Pancreas (tissue), 10 donors: ENCODE measurements at regions not wholly inside any gene's neighbourhood (a gene's known extent, or its start where the extent isn't known, plus 50 kb on each side); places are given as distances from the start of the nearest gene placed in this dataset.

ENCODE experiments used
- ATAC-seq, 4 donors: fragments of 200-7000 bp; cut with Tn5 transposase; one replicate each; pipeline versions ENCODE4 v1.8.0 to v1.9.1; 2020; ENCODE audit warnings: mild to moderate bottlenecking in 4 of 4, moderate library complexity in 4 of 4
- DNase-seq, 6 donors: peaks; one replicate each; pipeline ENCODE4 v3.0.0-alpha.2; 2020
- FAIRE-seq: peaks from 2 replicates; lab custom pipeline; 2012; peaks lifted over from hg19 to GRCh38; lab: Jason Lieb, UNC
- H3K27ac ChIP-seq, 4 donors: fragments of 200-600 bp; sonication (generic); 1 replicate in 3 of 4; 2 replicates in 1 of 4; pipeline versions ENCODE4 v1.5.0 to v1.8.0; 2020
- H3K27me3 ChIP-seq, 4 donors: fragments of 200-600 bp; one replicate each; pipeline ENCODE4 v1.8.0; 2021
- H3K36me3 ChIP-seq, 3 donors: fragments of 200-600 bp; sonication (generic) in 1 of 3; one replicate each; pipeline versions ENCODE4 v1.5.0 to v1.8.0; 2020 to 2021
- H3K4me1 ChIP-seq, 3 donors: fragments of 200-600 bp; one replicate each; pipeline ENCODE4 v1.8.0; 2021
- H3K4me3 ChIP-seq, 4 donors: fragments of 200-600 bp; sonication (generic) in 2 of 4; one replicate each; pipeline versions ENCODE4 v1.5.0 to v1.8.0; 2020 to 2021
- H3K9me3 ChIP-seq, 4 donors: fragments of 200-600 bp; one replicate each; pipeline ENCODE4 v1.8.0; 2021
- CTCF ChIP-seq, 4 donors: fragments of 200-600 bp; sonication (generic) in 3 of 4; IDR thresholded peaks; one replicate each; pipeline versions ENCODE4 v1.5.0 to v1.8.0; 2021; ENCODE audit warnings: antibody characterized with exemption in 4 of 4
- WGBS, 2 donors: extraction: QIAGEN DNeasy Blood & Tissue Kit; methylation state at CpG; one replicate each; pipeline ENCODE4 v1.1.7; 2013; 5-methylcytosine and 5-hydroxymethylcytosine counted together
- intact Hi-C, 3 donors: fragments of 100-400 bp; cut with DNase I; formaldehyde crosslinking; loops; one replicate each; pipeline versions ENCODE4 v1.11.1 to v1.14.2; 2022
- donor health status: healthy with polysubstance abuse.
- donor health status: DM: no; HTN: no; CAD: no; lungs with moderate emphysema.
- donor health status: DM: no; HTN: no; CAD: no.
- donor health status: control.
- donor health status: control.
- donor health status: Bipolar disorder and iron deficiency.
- donor health status: DM: yes; HTN: yes; CAD: no.
- donor health status: DM: no; HTN: no; CAD: no.
- donor health status: DM: no; HTN: no; CAD: no.
- donor health status: DM: yes; HTN: yes; CAD: no.

- H3K27me3 ChIP-seq: no peaks in the 10 kb centered on the region
- WGBS, 2 donors: 63 to 67% methylated on average over 5 of the region's 5 CpGs
- H3K27ac ChIP-seq: no peak overlapping the region
- no peaks in the 10 kb centered on the region for H3K36me3 ChIP-seq
- H3K9me3 ChIP-seq: no peaks in the 10 kb centered on the region
- no peak for DNase-seq
- TF ChIP-seq CTCF (IDR thresholded peaks at IDR 0.05): no peak
- intact Hi-C loops: no loop called here
- no peak for FAIRE-seq
- H3K4me3 ChIP-seq: no peak overlapping the region
- ATAC-seq: no peak
- H3K4me1 ChIP-seq: no peaks in the 10 kb centered on the region
Measured at GRCh38 chr1:13929313-13929712, 229.3 kb downstream of the PRDM2 start.

GRCh38 chr1:13930151-13930550, 230.2 kb downstream of the PRDM2 start:
- FAIRE-seq: no peak
- intact Hi-C loops: no loop called here
- ATAC-seq: no peak
- DNase-seq: no peak
- Histone ChIP-seq H3K4me3 (no peak overlapping the region), H3K36me3 (no peaks in the 10 kb centered on the region), H3K4me1 (no peaks in the 10 kb centered on the region), H3K9me3 (no peaks in the 10 kb centered on the region), H3K27ac (no peak overlapping the region), H3K27me3 (no peaks in the 10 kb centered on the region)
- 21 to 28% methylated on average over 3 of the region's 3 CpGs for WGBS, 2 donors
- peak in 1 of 4 donors; percentile 13 for TF ChIP-seq CTCF (IDR thresholded peaks at IDR 0.05)

DNA sequence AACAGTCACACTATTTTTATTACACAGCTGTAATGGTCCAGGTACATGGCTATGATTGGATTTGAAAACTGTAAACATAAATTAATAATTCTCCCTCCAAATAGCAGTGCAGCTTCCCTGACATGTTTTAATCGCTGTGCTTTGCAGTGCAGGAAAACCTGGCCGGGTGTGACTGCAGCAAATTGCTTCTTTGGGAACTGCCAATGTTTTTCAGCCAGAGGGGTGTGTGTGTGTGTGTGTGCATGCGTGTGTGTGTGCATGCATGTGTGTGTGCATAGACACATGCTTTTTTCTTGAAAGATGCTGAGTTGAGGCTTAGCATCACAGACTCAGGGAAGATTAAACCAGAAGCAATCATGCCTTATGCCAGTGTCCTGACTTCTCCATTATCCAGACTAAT, 231.2 kb downstream of the PRDM2 start:
- Histone ChIP-seq H3K4me1 (no peaks in the 10 kb centered on the region), H3K4me3 (no peak overlapping the region), H3K9me3 (no peaks in the 10 kb centered on the region), H3K27ac (no peak overlapping the region), H3K27me3 (no peaks in the 10 kb centered on the region), H3K36me3 (no peaks in the 10 kb centered on the region)
- TF ChIP-seq CTCF (IDR thresholded peaks at IDR 0.05): no peak
- FAIRE-seq (no peak), ATAC-seq (no peak), DNase-seq (no peak)
- intact Hi-C loops: no loop called here
- 53 to 58% methylated on average over 3 of the region's 3 CpGs for WGBS, 2 donors

DNA sequence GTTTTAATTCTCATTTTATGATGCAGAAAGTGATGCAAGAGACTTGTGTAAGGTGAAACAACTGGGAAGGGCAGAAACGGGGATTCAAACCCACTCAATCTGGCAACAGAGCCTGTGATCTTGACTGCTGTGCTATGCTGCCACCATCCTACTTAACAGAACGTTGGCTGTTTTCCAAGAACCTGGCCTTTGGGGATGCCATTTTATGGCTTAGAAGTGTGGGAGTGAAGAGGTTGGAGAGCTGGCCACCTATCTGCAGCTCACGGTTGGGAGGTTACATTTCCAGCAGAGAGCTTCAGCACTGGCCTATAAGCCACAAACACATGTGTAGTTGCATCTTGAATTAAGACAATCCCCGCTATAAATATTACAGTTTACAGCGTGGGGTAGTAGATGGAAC, 235.3 kb downstream of the PRDM2 start:
- TF ChIP-seq CTCF (IDR thresholded peaks at IDR 0.05): no peak
- Histone ChIP-seq H3K27me3 (no peaks in the 10 kb centered on the region), H3K4me1 (no peaks in the 10 kb centered on the region), H3K27ac (no peak overlapping the region), H3K4me3 (no peak overlapping the region), H3K36me3 (no peaks in the 10 kb centered on the region), H3K9me3 (no peaks in the 10 kb centered on the region)
- 52 to 63% methylated on average over 5 of the region's 5 CpGs for WGBS, 2 donors
- DNase-seq (no peak), FAIRE-seq (no peak), ATAC-seq (no peak)
- intact Hi-C loops: no loop called here

GRCh38 chr1:13941315-13941714, 241.3 kb downstream of the PRDM2 start:
- WGBS, 2 donors: 48 to 56% methylated on average over 1 of the region's 1 CpG
- no peaks in the 10 kb centered on the region for H3K36me3 ChIP-seq
- no peaks in the 10 kb centered on the region for H3K9me3 ChIP-seq
- no peak overlapping the region for H3K4me3 ChIP-seq
- intact Hi-C loops: no loop called here
- FAIRE-seq (no peak), DNase-seq (no peak), ATAC-seq (no peak)
- H3K27ac ChIP-seq: no peak overlapping the region
- TF ChIP-seq CTCF (IDR thresholded peaks at IDR 0.05): no peak
- no peaks in the 10 kb centered on the region for H3K4me1 ChIP-seq
- H3K27me3 ChIP-seq: no peaks in the 10 kb centered on the region
